ENCODE measurements at regions not wholly inside any gene's neighbourhood (a gene's known extent, or its start where the extent isn't known, plus 50 kb on each side); places are given as distances from the start of the nearest gene placed in this dataset.

GRCh38 chr3:153783106-153783505 is 338.1 kb upstream of the ARHGEF26 start:
- ATAC-seq (no peak), FAIRE-seq (no peak), DNase-seq (ENCODE audit: low read depth, low spot score) (no peak)
- TF ChIP-seq EED (IDR thresholded peaks at IDR 0.05; ENCODE audit: low read depth) (no peak), ZBTB33 (IDR thresholded peaks at IDR 0.05) (no peak), MEF2B (IDR thresholded peaks at IDR 0.05; ENCODE audit: partially characterized antibody, poor library complexity, severe bottlenecking) (no peak), SIX5 (IDR thresholded peaks at IDR 0.05; ENCODE audit: low read depth, low read length, severe bottlenecking) (no peak), PRDM15 (CRISPR knock-in tag; IDR thresholded peaks at IDR 0.05) (no peak), TARDBP (IDR thresholded peaks at IDR 0.05; ENCODE audit: borderline replicate concordance) (no peak)
- ChIA-PET CTCF (interaction anchor here (1.9 kb wide), 1 partner anchor 13 kb away, joined by 4 read pairs; no protein-coding TSS in a partner anchor), SMC1A (ENCODE audit: uncharacterized antibody, unreplicated experiment) (no interaction called here), RAD21 (ENCODE audit: unreplicated experiment) (no interaction called here), POLR2A (no interaction called here)
- H3K9ac ChIP-seq (ENCODE audit: control insufficient read depth, insufficient read depth, low read length), result no peak overlapping the region
- H3K79me2 ChIP-seq (ENCODE audit: control insufficient read depth, insufficient read depth, low read length), result no peaks in the 10 kb centered on the region
- no peaks in the 10 kb centered on the region for H3K4me1 ChIP-seq (ENCODE audit: control insufficient read depth, insufficient read depth, low read length)
- no peaks in the 10 kb centered on the region for H3K27me3 ChIP-seq (replicated peaks in 1 of 2; ENCODE audit: control insufficient read depth in 2 of 2, insufficient read depth in 2 of 2, low read length in 1 of 2)
- H3K4me3 ChIP-seq, result no peak overlapping the region
- BruUV-seq (replicated peaks), result no TSS peak
- no peaks in the 10 kb centered on the region for H4K20me1 ChIP-seq (ENCODE audit: control insufficient read depth, insufficient read depth)
- H3K9me3 ChIP-seq (replicated peaks; ENCODE audit: control insufficient read depth, insufficient read depth, low read length), result no peaks in the 10 kb centered on the region
- no peak overlapping the region for H3K27ac ChIP-seq (ENCODE audit: control insufficient read depth, insufficient read depth)
- H3K36me3 ChIP-seq (ENCODE audit: control insufficient read depth in 2 of 2, insufficient read depth in 2 of 2, low read length in 1 of 2), result no peaks in the 10 kb centered on the region
- 0% methylated on average over 2 of the region's 2 CpGs for WGBS (ENCODE audit: insufficient coverage, insufficient replicate concordance, low lambda C conversion rate, missing lambda C conversion rate)
- intact Hi-C loops (cut with micrococcal nuclease; ENCODE audit: unreplicated experiment), result no loop called here
- H2AFZ ChIP-seq (ENCODE audit: control insufficient read depth, low read depth, low read length), result no peak overlapping the region
- no peak overlapping the region for H3K4me2 ChIP-seq (ENCODE audit: control insufficient read depth, insufficient read depth)
- in situ Hi-C loops (cut with MboI), result no loop called here

Data from GM12878 (cell line).